Hematopoietic multipotent progenitor cell treated with erythropoietin and hydrocortisone succinate and interleukin-3 and kit ligand, for 4 days (in vitro differentiated cells): ENCODE measurements at regions not wholly inside any gene's neighbourhood (a gene's known extent, or its start where the extent isn't known, plus 50 kb on each side); places are given as distances from the start of the nearest gene placed in this dataset.
"Not testable (repeated sequence)": the region's sequence is repeated elsewhere in the genome, so short reads cannot be mapped to it uniquely, and the experiment has no call there.

Experiments
- DNase-seq: peaks from one replicate; pipeline ENCODE4 v3.0.0-alpha.2; 2015

GRCh38 chr11:103808252-103808651, 228.2 kb upstream of the DDI1 start:
- DNase-seq = no peak

- no peak for DNase-seq
These were observed 224.5 kb upstream of the DDI1 start for GRCh38 chr11:103811870-103812455.

GRCh38 chr11:103812680-103813079, 223.8 kb upstream of the DDI1 start:
- DNase-seq = no peak

- DNase-seq = not testable (repeated sequence)
These were observed 216.1 kb upstream of the DDI1 start for GRCh38 chr11:103820345-103820744.

GRCh38 chr11:103824116-103824515, 212.3 kb upstream of the DDI1 start:
- no peak for DNase-seq

- no peak for DNase-seq
These were observed 211.0 kb upstream of the DDI1 start for GRCh38 chr11:103825469-103825868.

GRCh38 chr11:103826856-103827255, 209.6 kb upstream of the DDI1 start:
- DNase-seq = no peak

- no peak for DNase-seq
These were observed 206.8 kb upstream of the DDI1 start for GRCh38 chr11:103829596-103829995.

- DNase-seq = no peak
These were observed 206.2 kb upstream of the DDI1 start for GRCh38 chr11:103830205-103830604.

GRCh38 chr11:103832762-103833161, 203.7 kb upstream of the DDI1 start:
- no peak for DNase-seq

- no peak for DNase-seq
These were observed 194.2 kb upstream of the DDI1 start for GRCh38 chr11:103842191-103842590.

- no peak for DNase-seq
These were observed 193.6 kb upstream of the DDI1 start for GRCh38 chr11:103842795-103843194.

- DNase-seq = no peak
These were observed 191.9 kb upstream of the DDI1 start for GRCh38 chr11:103844327-103845215.

GRCh38 chr11:103845331-103845730, 191.1 kb upstream of the DDI1 start:
- DNase-seq = no peak

GRCh38 chr11:103848686-103849085, 187.8 kb upstream of the DDI1 start:
- no peak for DNase-seq

GRCh38 chr11:103849366-103849765, 187.1 kb upstream of the DDI1 start:
- DNase-seq = no peak

- no peak for DNase-seq
These were observed 185.8 kb upstream of the DDI1 start for GRCh38 chr11:103850419-103851165.

GRCh38 chr11:103851166-103851651, 185.2 kb upstream of the DDI1 start:
- DNase-seq = no peak
